ENCODE measurements at regions not wholly inside any gene's neighbourhood (a gene's known extent, or its start where the extent isn't known, plus 50 kb on each side); places are given as distances from the start of the nearest gene placed in this dataset.

- no peak for DNase-seq (ENCODE audit: low spot score)
These were observed 181.8 kb upstream of the CIBAR2 start for GRCh38 chr16:85293904-85294642.

- no peak for DNase-seq (ENCODE audit: low spot score)
These were observed 182.7 kb upstream of the CIBAR2 start for GRCh38 chr16:85294810-85295508.

GRCh38 chr16:85296859-85297660 lies 184.8 kb upstream of the CIBAR2 start:
- peak; percentile 74 for DNase-seq (ENCODE audit: low spot score)

- DNase-seq (ENCODE audit: low spot score): no peak
These were observed 185.6 kb upstream of the CIBAR2 start for GRCh38 chr16:85297881-85298280.

GRCh38 chr16:85300406-85300968 lies 188.2 kb upstream of the CIBAR2 start:
- DNase-seq (ENCODE audit: low spot score): no peak

GRCh38 chr16:85301231-85301630 lies 189.0 kb upstream of the CIBAR2 start:
- no peak for DNase-seq (ENCODE audit: low spot score)

GRCh38 chr16:85302018-85302847 lies 190.0 kb upstream of the CIBAR2 start:
- peak; percentile 43 for DNase-seq (ENCODE audit: low spot score)

- no peak for DNase-seq (ENCODE audit: low spot score)
These were observed 190.6 kb upstream of the CIBAR2 start for GRCh38 chr16:85302848-85303353.

GRCh38 chr16:85303354-85303883 lies 191.1 kb upstream of the CIBAR2 start:
- peak; percentile 61 for DNase-seq (ENCODE audit: low spot score)

GRCh38 chr16:85304337-85304736 lies 192.1 kb upstream of the CIBAR2 start:
- no peak for DNase-seq (ENCODE audit: low spot score)

- DNase-seq (ENCODE audit: low spot score): peak; percentile 94
These were observed 194.0 kb upstream of the CIBAR2 start for GRCh38 chr16:85306071-85306792.

GRCh38 chr16:85306793-85307551 lies 194.7 kb upstream of the CIBAR2 start:
- DNase-seq (ENCODE audit: low spot score): no peak

- DNase-seq (ENCODE audit: low spot score): no peak
These were observed 195.5 kb upstream of the CIBAR2 start for GRCh38 chr16:85307552-85308364.

- no peak for DNase-seq (ENCODE audit: low spot score)
These were observed 196.6 kb upstream of the CIBAR2 start for GRCh38 chr16:85308611-85309540.

GRCh38 chr16:85309656-85310587 lies 197.7 kb upstream of the CIBAR2 start:
- DNase-seq (ENCODE audit: low spot score): no peak

- DNase-seq (ENCODE audit: low spot score): no peak
These were observed 198.8 kb upstream of the CIBAR2 start for GRCh38 chr16:85310868-85311585.
